Caco-2 (cell line): ENCODE measurements at regions not wholly inside any gene's neighbourhood (a gene's known extent, or its start where the extent isn't known, plus 50 kb on each side); places are given as distances from the start of the nearest gene placed in this dataset.

Source experiments
- BruUV-seq: library from RNA; stranded (reverse); fragments of 400-500 nt; replicated peaks from 2 replicates; lab custom pipeline; 2021; lab: Mats Ljungman, UMichigan
- CTCF ChIA-PET: fragments of 300-600 bp; sonication (Branson Sonifier 250); formaldehyde crosslinking; loops from one replicate; lab custom pipeline; 2022; ENCODE audit warnings: antibody characterized with exemption; lab: Charles Lee
- POLR2A ChIA-PET: fragments of 300-600 bp; sonication (Branson Sonifier 250); formaldehyde crosslinking; loops from one replicate; lab custom pipeline; 2022; ENCODE audit warnings: antibody characterized with exemption; lab: Charles Lee
- DNase-seq, 2 experiments: peaks; one replicate each; pipeline versions ENCODE4 v3.0.0 to v3.0.0-alpha.2; 2020 to 2022
- H3K27me3 ChIP-seq: replicated peaks from 2 replicates; pipeline ENCODE4 v1.6.0; 2011; ENCODE audit warnings: low read length; ENCODE audit not compliant: control insufficient read depth, insufficient read depth
- H3K36me3 ChIP-seq: 2 replicates; pipeline ENCODE4 v1.5.1; 2011; ENCODE audit warnings: low read length; ENCODE audit not compliant: control insufficient read depth, insufficient read depth
- H3K4me1 ChIP-seq: fragments of 250-450 bp; sonication (Bioruptor Pico); 2 replicates; pipeline ENCODE4 v1.5.1; 2020; ENCODE audit warnings: mild to moderate bottlenecking
- H3K4me3 ChIP-seq: 2 replicates; pipeline ENCODE4 v1.5.1; 2011; ENCODE audit warnings: low read depth, mild to moderate bottlenecking, control low read depth, low read length
- H3K9me3 ChIP-seq: fragments of 250-450 bp; sonication (Bioruptor Pico); 2 replicates; pipeline ENCODE4 v1.5.1; 2020; ENCODE audit warnings: mild to moderate bottlenecking, moderate library complexity
- H3K27ac Mint-ChIP-seq: one replicate; pipeline ENCODE4 v1.8.0; 2022; ENCODE audit warnings: mixed read lengths; ENCODE audit not compliant: unreplicated experiment
- H3K27me3 Mint-ChIP-seq: one replicate; pipeline ENCODE4 v1.8.0; 2022; ENCODE audit warnings: mixed read lengths; ENCODE audit not compliant: insufficient read depth, unreplicated experiment
- H3K36me3 Mint-ChIP-seq: one replicate; pipeline ENCODE4 v1.8.0; 2022; ENCODE audit warnings: mild to moderate bottlenecking, mixed read lengths; ENCODE audit not compliant: insufficient read depth, unreplicated experiment
- H3K4me1 Mint-ChIP-seq: one replicate; pipeline ENCODE4 v1.8.0; 2022; ENCODE audit warnings: low read depth, mixed read lengths; ENCODE audit not compliant: unreplicated experiment
- H3K4me3 Mint-ChIP-seq: one replicate; pipeline ENCODE4 v1.8.0; 2022; ENCODE audit warnings: mild to moderate bottlenecking, moderate library complexity, mixed read lengths; ENCODE audit not compliant: unreplicated experiment
- H3K9me3 Mint-ChIP-seq: one replicate; pipeline ENCODE4 v1.8.0; 2022; ENCODE audit warnings: mixed read lengths; ENCODE audit not compliant: unreplicated experiment
- CTCF ChIP-seq, 2 experiments: fragments of 200-600 bp in 1 of 2; IDR thresholded peaks; 1 replicate in 1 of 2; 2 replicates in 1 of 2; pipeline versions ENCODE4 v1.5.1 to v1.8.0; 2011 to 2022; ENCODE audit warnings: antibody characterized with exemption in 1 of 2, control low read depth in 1 of 2, inconsistent platforms in 1 of 2, low read depth in 1 of 2, low read length in 1 of 2, mild to moderate bottlenecking in 1 of 2, moderate library complexity in 1 of 2; ENCODE audit not compliant: insufficient read depth in 1 of 2, severe bottlenecking in 1 of 2, unreplicated experiment in 1 of 2
- intact Hi-C: fragments of 100-400 bp; cut with micrococcal nuclease; formaldehyde crosslinking; loops from one replicate; pipeline ENCODE4 v1.10.0; 2022; ENCODE audit not compliant: unreplicated experiment

- H3K4me3 Mint-ChIP-seq = no peak overlapping the region
- no peaks in the 10 kb centered on the region for H3K9me3 ChIP-seq
- H3K4me1 ChIP-seq = peaks cover 7% of the 10 kb centered on the region; the same call in 1 of the 2 replicates
- H3K36me3 Mint-ChIP-seq = no peaks in the 10 kb centered on the region
- H3K27me3 Mint-ChIP-seq = no peaks in the 10 kb centered on the region
- BruUV-seq = no TSS peak
- intact Hi-C loops = no loop called here
- H3K4me1 Mint-ChIP-seq = peaks cover 6% of the 10 kb centered on the region
- ChIA-PET CTCF (no interaction called here), POLR2A (no interaction called here)
- no peaks in the 10 kb centered on the region for H3K36me3 ChIP-seq
- DNase-seq = no peak
- no peaks in the 10 kb centered on the region for H3K9me3 Mint-ChIP-seq
- H3K27me3 ChIP-seq = no peaks in the 10 kb centered on the region
- no peak overlapping the region for H3K27ac Mint-ChIP-seq
- no peak for TF ChIP-seq CTCF (IDR thresholded peaks at IDR 0.05; ENCODE audit: insufficient read depth in 1 of 2, low read depth in 1 of 2, low read length in 1 of 2, severe bottlenecking in 1 of 2, unreplicated experiment in 1 of 2)
- no peak overlapping the region for H3K4me3 ChIP-seq
These were observed 137.7 kb upstream of the NECTIN3 start for GRCh38 chr3:110933821-110934426.

- POLR2A ChIA-PET = no interaction called here
- no peak overlapping the region for H3K4me3 ChIP-seq
- TF ChIP-seq CTCF (IDR thresholded peaks at IDR 0.05; ENCODE audit: insufficient read depth in 1 of 2, low read depth in 1 of 2, low read length in 1 of 2, severe bottlenecking in 1 of 2, unreplicated experiment in 1 of 2) = no peak
- CTCF ChIA-PET = no interaction called here
- DNase-seq = peak in 1 of 2 experiments; percentile 7
- H3K9me3 Mint-ChIP-seq = peaks cover 16% of the 10 kb centered on the region
- peaks cover 13% of the 10 kb centered on the region for H3K4me1 Mint-ChIP-seq
- H3K27ac Mint-ChIP-seq = no peak overlapping the region
- H3K9me3 ChIP-seq = no peaks in the 10 kb centered on the region
- H3K36me3 ChIP-seq = no peaks in the 10 kb centered on the region
- intact Hi-C loops = loop anchor here (2.0 kb wide), 1 partner anchor 14 kb away; no protein-coding TSS in a partner anchor
- no TSS peak for BruUV-seq
- H3K27me3 Mint-ChIP-seq = no peaks in the 10 kb centered on the region
- no peaks in the 10 kb centered on the region for H3K27me3 ChIP-seq
- peaks cover 14% of the 10 kb centered on the region for H3K4me1 ChIP-seq
- H3K4me3 Mint-ChIP-seq = no peak overlapping the region
- H3K36me3 Mint-ChIP-seq = no peaks in the 10 kb centered on the region
These were observed 133.0 kb upstream of the NECTIN3 start for GRCh38 chr3:110938629-110939028.

GRCh38 chr3:110940055-110940454, 131.6 kb upstream of the NECTIN3 start:
- BruUV-seq = no TSS peak
- CTCF ChIA-PET = interaction anchor here (1.0 kb wide), 1 partner anchor 197 kb away, joined by 3 read pairs; no protein-coding TSS in a partner anchor
- Mint-ChIP-seq H3K27me3 (no peaks in the 10 kb centered on the region), H3K4me3 (no peak overlapping the region), H3K9me3 (peaks cover 19% of the 10 kb centered on the region), H3K36me3 (peaks cover 4% of the 10 kb centered on the region), H3K4me1 (peaks cover 13% of the 10 kb centered on the region), H3K27ac (no peak overlapping the region)
- Histone ChIP-seq H3K36me3 (no peaks in the 10 kb centered on the region), H3K4me1 (peaks cover 14% of the 10 kb centered on the region), H3K9me3 (peaks cover under 1% of the 10 kb centered on the region), H3K4me3 (no peak overlapping the region), H3K27me3 (no peaks in the 10 kb centered on the region)
- no peak for TF ChIP-seq CTCF (IDR thresholded peaks at IDR 0.05; ENCODE audit: insufficient read depth in 1 of 2, low read depth in 1 of 2, low read length in 1 of 2, severe bottlenecking in 1 of 2, unreplicated experiment in 1 of 2)
- POLR2A ChIA-PET = no interaction called here
- peak in 1 of 2 experiments; percentile 27 for DNase-seq
- intact Hi-C loops = loop anchor here (10.0 kb wide), 1 partner anchor 135 kb away; the partner anchor contains the start of gene NECTIN3
